ENCODE measurements at regions not wholly inside any gene's neighbourhood (a gene's known extent, or its start where the extent isn't known, plus 50 kb on each side); places are given as distances from the start of the nearest gene placed in this dataset.
"Not testable (repeated sequence)": the region's sequence is repeated elsewhere in the genome, so short reads cannot be mapped to it uniquely, and the experiment has no call there.

DNA sequence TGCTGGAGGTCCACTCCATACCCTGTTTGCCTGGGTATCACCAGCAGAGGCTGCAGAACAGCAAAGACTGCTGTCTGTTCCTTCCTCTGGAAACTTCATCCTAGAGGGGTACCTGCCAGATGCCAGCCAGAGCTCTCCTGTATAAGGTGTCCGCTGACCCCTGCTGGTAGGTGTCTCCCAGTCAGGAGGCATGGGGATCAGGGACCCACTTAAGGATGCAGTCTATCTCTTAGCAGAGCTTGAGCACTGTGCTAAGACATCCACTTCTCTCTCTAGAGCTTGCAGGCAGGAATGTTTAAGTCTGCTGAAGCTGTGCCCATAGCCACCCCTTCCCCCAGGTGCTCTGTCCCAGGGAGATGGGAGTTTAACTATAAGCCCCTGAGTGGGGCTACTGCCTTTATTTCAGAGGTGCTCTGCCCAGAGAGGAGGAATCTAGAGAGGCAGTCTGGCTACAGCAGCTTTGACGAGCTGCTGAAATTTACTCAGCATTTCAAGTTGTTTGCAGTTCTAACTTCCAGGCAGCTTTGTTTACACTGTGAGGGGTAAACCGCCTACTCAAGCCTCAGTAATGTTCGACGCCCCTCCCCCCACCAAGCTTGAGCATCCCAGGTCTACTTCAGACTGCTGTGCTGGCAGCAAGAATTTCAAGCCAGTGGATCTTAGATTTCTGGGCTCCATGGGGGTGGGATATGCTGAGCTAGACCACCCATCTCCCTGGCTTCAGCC lies 74.5 kb upstream of the GORAB start:
- H3K4me1 ChIP-seq (ENCODE audit: control insufficient read depth, insufficient read depth, low read length, unreplicated experiment), result peaks cover 16% of the 10 kb centered on the region
- not testable (repeated sequence) for H3K27ac ChIP-seq (ENCODE audit: low read depth, low read length); H2AFZ ChIP-seq (ENCODE audit: low read length, unreplicated experiment); H3K27me3 ChIP-seq (ENCODE audit: insufficient read depth, low read length); H3K79me2 ChIP-seq (ENCODE audit: control insufficient read depth, insufficient read depth, low read length, unreplicated experiment); H3K36me3 ChIP-seq (ENCODE audit: insufficient read depth, low read length); H3K4me3 ChIP-seq (ENCODE audit: low read depth, low read length)

DNA sequence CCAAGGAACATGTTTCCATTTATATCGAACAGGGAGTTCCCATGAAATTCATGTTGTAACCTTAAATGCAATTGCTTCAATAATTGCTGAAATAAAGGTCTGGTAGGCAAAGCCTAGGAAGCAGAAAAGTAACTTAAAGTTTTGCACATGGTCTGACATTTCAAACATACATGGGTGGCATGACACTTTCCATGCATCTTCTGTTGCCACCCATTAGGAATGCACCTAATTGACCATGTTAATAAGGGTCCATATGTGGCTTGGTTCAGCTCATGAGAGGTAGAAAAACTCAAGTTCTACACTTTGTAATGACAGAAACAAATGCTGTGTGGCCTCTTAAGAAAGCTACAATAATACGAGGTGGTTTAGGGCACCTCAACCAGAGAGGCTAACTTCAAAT lies 72.0 kb upstream of the GORAB start:
- Histone ChIP-seq H3K27me3 (ENCODE audit: insufficient read depth, low read length) (no peaks in the 10 kb centered on the region), H3K4me3 (ENCODE audit: low read depth, low read length) (no peak overlapping the region), H2AFZ (ENCODE audit: low read length, unreplicated experiment) (no peak overlapping the region), H3K27ac (ENCODE audit: low read depth, low read length) (no peak overlapping the region), H3K4me1 (ENCODE audit: control insufficient read depth, insufficient read depth, low read length, unreplicated experiment) (peaks cover 16% of the 10 kb centered on the region), H3K36me3 (ENCODE audit: insufficient read depth, low read length) (no peaks in the 10 kb centered on the region), H3K79me2 (ENCODE audit: control insufficient read depth, insufficient read depth, low read length, unreplicated experiment) (no peaks in the 10 kb centered on the region)

DNA sequence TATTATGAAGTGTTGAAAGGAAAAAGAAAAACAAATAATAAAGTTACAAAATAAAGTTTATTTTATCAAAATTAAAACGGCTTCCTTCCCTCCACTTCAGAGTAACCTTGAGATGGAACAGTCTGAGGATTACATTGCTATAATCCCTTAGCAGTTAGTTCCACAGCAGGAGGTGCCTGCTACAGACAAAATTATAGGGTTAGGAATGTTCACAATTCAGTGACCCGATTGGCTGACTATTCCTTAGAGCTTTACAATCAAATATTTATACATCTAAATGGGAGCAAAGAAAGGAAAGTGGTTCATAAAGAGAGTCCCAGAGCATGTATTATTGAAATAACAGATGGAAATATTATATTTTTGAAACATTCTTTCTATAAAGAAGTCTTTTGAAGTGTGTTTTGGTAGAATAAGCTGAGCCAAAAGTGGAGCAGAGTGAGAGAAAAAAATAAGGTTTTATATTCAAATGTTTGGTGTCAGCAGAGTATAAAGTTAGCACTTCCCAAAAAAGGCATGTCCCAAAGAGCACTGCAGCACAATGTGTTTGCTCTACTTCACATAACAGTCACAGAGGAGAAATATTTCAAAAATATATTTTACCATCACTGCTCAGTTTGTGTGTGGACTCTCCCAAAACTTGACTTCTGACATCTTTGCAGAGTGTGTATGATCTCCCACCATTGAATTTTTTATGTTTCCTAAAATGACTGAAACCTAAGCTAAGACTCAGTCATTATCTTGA lies 71.4 kb upstream of the GORAB start:
- no peak overlapping the region for H2AFZ ChIP-seq (ENCODE audit: low read length, unreplicated experiment)
- H3K27me3 ChIP-seq (ENCODE audit: insufficient read depth, low read length), result no peaks in the 10 kb centered on the region

DNA sequence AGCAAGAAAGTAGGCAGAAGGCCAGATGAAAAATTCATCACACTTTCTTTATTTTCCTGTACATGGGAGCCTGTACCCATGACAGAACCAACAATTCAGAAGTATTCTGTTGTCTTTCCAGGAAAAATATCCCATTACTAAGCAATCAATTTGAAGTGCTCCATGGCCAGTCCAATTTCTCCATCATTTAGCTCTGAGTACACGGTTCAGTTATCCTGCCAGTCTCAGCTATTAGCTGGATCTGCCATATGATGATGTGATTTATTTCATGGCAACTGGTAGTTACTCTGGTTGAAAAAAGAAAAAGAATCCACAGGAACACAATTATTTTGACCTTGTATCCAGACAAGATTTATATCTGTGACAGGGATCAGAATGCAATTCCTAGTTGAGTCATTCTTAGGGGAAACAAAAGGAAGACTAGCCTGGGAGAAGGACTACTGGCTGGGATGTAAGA lies 70.6 kb upstream of the GORAB start:
- Histone ChIP-seq H2AFZ (ENCODE audit: low read length, unreplicated experiment) (peak overlapping the region; percentile 14), H3K27me3 (ENCODE audit: insufficient read depth, low read length) (no peaks in the 10 kb centered on the region), H3K4me3 (ENCODE audit: low read depth, low read length) (peak overlapping the region; percentile 27; the same call in 1 of the 2 replicates), H3K79me2 (ENCODE audit: control insufficient read depth, insufficient read depth, low read length, unreplicated experiment) (no peaks in the 10 kb centered on the region), H3K4me1 (ENCODE audit: control insufficient read depth, insufficient read depth, low read length, unreplicated experiment) (peaks cover 16% of the 10 kb centered on the region), H3K36me3 (ENCODE audit: insufficient read depth, low read length) (no peaks in the 10 kb centered on the region), H3K27ac (ENCODE audit: low read depth, low read length) (peak overlapping the region; percentile 90)

More for the DNA sequence above, 71.4 kb upstream of the GORAB start:
- Histone ChIP-seq H3K27ac (ENCODE audit: low read depth, low read length) (peak overlapping the region; percentile 90), H3K4me1 (ENCODE audit: control insufficient read depth, insufficient read depth, low read length, unreplicated experiment) (peaks cover 16% of the 10 kb centered on the region), H3K36me3 (ENCODE audit: insufficient read depth, low read length) (no peaks in the 10 kb centered on the region), H3K79me2 (ENCODE audit: control insufficient read depth, insufficient read depth, low read length, unreplicated experiment) (no peaks in the 10 kb centered on the region), H3K4me3 (ENCODE audit: low read depth, low read length) (no peak overlapping the region)

DNA sequence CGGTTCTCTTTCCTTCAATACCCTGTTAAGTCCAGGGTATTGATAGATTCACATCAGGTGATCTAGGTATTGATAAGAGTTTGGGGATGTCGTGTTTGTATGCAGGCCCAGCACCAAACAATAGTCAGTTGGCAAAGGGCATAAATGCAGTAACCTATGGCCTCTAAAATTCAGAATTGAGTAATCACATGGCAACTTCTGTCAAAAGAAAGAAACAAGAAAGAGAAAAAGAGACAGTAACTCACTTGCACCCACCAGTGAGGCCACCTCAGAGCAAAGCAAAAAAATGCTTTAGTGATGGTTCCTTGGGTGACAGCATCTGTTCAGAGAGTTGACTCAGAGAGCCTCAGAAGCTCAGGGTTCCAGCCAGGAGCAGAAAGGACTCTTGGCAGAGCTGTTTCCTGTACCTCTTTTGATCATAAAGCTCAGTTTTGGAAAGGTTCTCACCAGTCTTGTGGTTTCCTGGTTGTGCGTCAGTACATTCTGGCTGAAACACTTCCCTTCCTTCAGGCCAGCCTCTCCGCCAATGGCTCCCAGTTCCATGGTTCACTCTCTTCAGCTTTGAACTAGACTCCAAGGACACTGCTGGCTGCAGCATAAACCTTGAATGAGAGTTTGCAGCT lies 70.1 kb upstream of the GORAB start:
- Histone ChIP-seq H2AFZ (ENCODE audit: low read length, unreplicated experiment) (peak overlapping the region; percentile 39), H3K27ac (ENCODE audit: low read depth, low read length) (peak overlapping the region; percentile 90), H3K36me3 (ENCODE audit: insufficient read depth, low read length) (no peaks in the 10 kb centered on the region), H3K4me1 (ENCODE audit: control insufficient read depth, insufficient read depth, low read length, unreplicated experiment) (peaks cover 16% of the 10 kb centered on the region), H3K27me3 (ENCODE audit: insufficient read depth, low read length) (no peaks in the 10 kb centered on the region), H3K79me2 (ENCODE audit: control insufficient read depth, insufficient read depth, low read length, unreplicated experiment) (no peaks in the 10 kb centered on the region), H3K4me3 (ENCODE audit: low read depth, low read length) (peak overlapping the region; percentile 27)

GRCh38 chr1:170470121-170470520 lies 61.8 kb upstream of the GORAB start:
- Histone ChIP-seq H3K4me3 (ENCODE audit: low read depth, low read length) (no peak overlapping the region), H3K27me3 (ENCODE audit: insufficient read depth, low read length) (no peaks in the 10 kb centered on the region), H3K27ac (ENCODE audit: low read depth, low read length) (no peak overlapping the region), H2AFZ (ENCODE audit: low read length, unreplicated experiment) (no peak overlapping the region), H3K36me3 (ENCODE audit: insufficient read depth, low read length) (no peaks in the 10 kb centered on the region), H3K79me2 (ENCODE audit: control insufficient read depth, insufficient read depth, low read length, unreplicated experiment) (no peaks in the 10 kb centered on the region), H3K4me1 (ENCODE audit: control insufficient read depth, insufficient read depth, low read length, unreplicated experiment) (no peaks in the 10 kb centered on the region)

- Histone ChIP-seq H3K27me3 (ENCODE audit: insufficient read depth, low read length) (no peaks in the 10 kb centered on the region), H3K36me3 (ENCODE audit: insufficient read depth, low read length) (no peaks in the 10 kb centered on the region), H3K4me1 (ENCODE audit: control insufficient read depth, insufficient read depth, low read length, unreplicated experiment) (no peaks in the 10 kb centered on the region), H3K27ac (ENCODE audit: low read depth, low read length) (peak overlapping the region; percentile 55), H3K4me3 (ENCODE audit: low read depth, low read length) (no peak overlapping the region), H2AFZ (ENCODE audit: low read length, unreplicated experiment) (no peak overlapping the region), H3K79me2 (ENCODE audit: control insufficient read depth, insufficient read depth, low read length, unreplicated experiment) (no peaks in the 10 kb centered on the region)
Measured at GRCh38 chr1:170471398-170472053, 60.4 kb upstream of the GORAB start.

GRCh38 chr1:170481000-170481399 lies 51.0 kb upstream of the GORAB start:
- no peaks in the 10 kb centered on the region for H3K79me2 ChIP-seq (ENCODE audit: control insufficient read depth, insufficient read depth, low read length, unreplicated experiment)
- H3K27me3 ChIP-seq (ENCODE audit: insufficient read depth, low read length), result no peaks in the 10 kb centered on the region
- H3K36me3 ChIP-seq (ENCODE audit: insufficient read depth, low read length), result no peaks in the 10 kb centered on the region
- no peaks in the 10 kb centered on the region for H3K4me1 ChIP-seq (ENCODE audit: control insufficient read depth, insufficient read depth, low read length, unreplicated experiment)
- H3K27ac ChIP-seq (ENCODE audit: low read depth, low read length), result no peak overlapping the region
- no peak overlapping the region for H3K4me3 ChIP-seq (ENCODE audit: low read depth, low read length)
- H2AFZ ChIP-seq (ENCODE audit: low read length, unreplicated experiment), result no peak overlapping the region
